Epidermal melanocyte (primary cell): ENCODE measurements at regions not wholly inside any gene's neighbourhood (a gene's known extent, or its start where the extent isn't known, plus 50 kb on each side); places are given as distances from the start of the nearest gene placed in this dataset.

ENCODE experiments used
- DNase-seq: peaks from one replicate; pipeline ENCODE4 v3.0.0; 2011; ENCODE audit warnings: low spot score; ENCODE audit not compliant: insufficient read length

DNA sequence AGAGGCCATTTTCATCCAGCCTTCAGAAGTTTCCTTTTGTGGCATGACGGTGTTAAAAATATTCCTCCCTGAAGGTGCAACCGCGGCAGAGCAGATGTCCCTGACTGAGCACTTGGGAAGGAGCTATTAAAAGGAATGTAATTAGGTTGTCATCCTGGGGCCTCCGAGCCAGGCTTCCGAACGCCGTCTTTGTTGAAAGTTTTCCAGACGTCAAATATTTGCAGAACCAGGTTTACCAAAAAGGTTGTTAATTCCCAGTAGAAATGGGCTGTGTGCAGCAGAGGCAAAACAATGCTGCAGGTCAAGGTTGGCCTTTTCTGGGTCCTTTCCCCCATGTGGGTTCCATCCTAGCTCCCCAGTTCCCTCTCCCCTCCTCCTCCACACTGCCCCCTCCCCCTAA lies 88.8 kb upstream of the CALM2 start:
- no peak for DNase-seq

DNA sequence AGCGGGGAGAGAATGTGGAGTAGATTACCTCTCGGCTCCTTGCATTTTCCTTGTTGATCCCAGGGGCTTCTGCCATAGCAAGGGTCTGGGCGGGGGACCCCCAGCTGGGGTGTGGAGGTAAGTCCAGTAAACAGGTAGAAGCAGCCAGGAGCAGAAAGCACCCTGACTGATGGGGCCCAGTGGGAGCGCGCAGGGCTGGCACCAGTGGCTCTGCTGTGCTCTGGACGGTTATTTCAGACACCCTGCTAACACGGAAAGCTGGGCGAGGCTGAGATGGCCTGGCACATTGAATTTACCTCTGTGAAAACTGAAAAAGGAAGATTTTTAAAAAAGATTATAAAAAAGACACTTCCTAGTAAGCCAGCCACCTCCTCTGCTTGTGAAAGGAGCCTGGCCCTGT lies 88.4 kb upstream of the CALM2 start:
- no peak for DNase-seq

DNA sequence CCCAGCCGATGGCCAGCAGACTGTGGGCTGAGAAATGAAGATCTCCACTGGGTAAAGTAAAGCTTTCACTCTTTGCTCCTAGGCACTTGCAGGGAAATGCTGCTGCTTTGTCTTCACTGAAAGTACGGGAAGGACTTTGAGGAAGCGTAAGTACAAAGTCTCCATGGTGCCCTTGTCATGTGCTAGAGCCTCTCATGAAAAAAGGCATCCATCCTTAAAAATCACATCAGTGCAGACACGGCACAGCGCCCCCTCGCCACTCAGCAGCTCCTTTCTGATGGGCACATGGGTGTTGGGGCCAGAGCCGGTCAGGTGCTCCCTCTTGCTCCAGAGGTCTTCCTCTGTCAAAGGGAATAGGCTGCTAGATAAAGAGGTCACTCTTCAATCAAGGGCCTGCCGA lies 87.8 kb upstream of the CALM2 start:
- no peak for DNase-seq

DNA sequence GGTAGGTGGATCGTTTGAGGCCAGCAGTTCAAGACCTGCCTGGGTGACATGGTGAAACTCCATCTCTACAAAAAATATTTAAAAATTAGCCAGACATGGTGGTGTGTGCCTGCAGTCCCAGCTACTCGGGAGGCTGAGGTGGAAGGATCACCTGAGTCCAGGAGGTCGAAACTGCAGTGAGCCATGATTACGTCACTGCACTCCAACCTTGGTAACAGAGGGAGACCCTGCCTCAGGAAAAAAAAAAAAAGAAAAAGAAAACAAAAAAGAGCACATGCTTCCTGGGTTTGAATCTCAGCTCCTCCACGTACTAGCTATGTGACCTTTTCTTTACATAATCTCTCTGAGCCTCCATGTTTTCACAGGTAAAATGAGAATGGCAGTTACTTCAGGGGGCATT lies 86.3 kb upstream of the CALM2 start:
- DNase-seq: no peak

DNA sequence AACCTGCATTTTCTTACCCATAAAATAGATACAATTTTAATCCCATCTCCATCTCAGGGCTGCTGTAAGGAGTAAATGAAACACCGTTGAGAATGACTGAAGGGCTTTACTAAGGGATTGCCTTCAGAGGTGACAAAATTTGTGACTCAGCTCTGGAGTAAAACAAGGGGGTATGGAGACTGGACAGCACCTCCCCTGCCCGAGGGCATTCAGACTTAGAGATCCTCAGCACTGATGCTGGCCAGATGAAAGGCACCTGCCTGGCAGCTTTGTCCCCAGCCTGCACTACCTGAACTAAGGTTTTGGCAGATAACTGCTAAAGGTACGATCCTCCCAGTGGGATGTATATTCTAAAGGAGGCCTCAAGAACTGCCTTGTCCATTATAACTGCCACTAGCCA lies 84.7 kb upstream of the CALM2 start:
- no peak for DNase-seq

DNA sequence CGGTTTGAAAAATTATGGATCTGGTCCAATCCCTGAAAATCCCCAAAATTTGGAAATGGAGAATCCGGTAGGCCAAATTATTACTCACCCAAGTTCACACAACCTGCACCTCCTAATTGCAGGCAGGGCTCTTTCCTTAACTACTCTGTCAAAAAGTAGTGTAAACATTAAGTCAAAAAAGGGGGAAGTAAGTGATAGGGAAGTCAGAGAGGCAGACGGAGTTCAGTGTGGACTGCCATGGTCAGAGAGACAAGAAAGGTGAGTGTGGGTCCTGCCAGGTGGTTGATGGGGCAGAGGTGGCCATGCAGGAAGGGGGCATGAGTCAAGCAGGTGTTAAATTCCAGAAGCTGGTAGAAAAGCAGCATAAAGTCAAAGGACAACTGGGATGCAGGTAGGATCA lies 83.5 kb upstream of the CALM2 start:
- no peak for DNase-seq

DNA sequence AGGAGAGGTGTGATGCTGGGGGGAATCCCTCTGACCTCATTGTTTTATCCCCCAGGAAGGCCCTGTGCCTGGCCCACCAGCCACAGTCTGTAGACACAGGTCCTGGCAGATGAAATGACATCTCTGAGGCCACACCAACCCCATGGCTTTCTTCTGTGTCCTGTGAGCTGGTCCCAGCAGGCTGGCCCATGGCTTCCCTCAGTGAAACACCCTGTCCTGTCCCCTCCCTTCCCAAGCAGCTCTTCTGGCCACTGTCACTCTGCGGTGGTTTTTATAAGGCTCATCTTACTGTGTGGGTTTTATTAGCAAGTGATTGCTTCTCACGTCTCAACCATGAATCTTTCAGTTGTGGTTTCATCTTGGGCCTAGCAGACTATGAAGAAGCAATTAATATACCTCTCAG lies 81.6 kb upstream of the CALM2 start:
- no peak for DNase-seq

DNA sequence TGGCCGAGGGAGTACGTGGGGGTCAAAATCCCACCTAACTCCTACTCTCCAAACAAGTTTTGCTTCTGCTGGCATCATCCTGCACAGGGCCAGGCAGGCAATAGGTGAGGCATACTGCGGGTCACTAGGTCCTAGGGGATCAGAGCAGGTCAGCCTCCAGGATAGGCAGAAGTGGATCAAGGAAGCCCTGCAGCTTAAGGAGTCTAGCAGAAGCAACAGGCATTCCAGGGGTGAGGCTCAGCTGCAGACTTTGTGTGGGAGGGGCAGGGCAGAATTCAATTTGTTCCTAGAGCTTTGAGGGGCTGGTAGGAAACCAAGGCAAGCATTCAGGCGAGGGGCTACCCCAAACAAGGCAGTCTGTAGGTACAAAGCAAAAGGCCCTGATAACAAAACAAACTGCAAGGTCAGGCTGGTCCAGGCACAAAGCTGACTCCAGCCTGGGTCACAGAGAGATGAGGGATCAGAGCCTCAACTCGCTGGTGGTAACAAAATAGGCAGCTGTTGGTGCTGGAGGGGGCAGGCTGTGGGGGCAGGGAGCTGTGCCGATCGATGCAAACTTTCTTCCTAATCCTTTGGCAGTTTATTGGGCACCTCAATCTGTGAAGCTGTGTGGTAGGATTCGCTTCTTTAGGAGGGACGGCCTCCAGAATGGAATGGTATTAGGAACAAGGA lies 80.2 kb upstream of the CALM2 start:
- no peak for DNase-seq

DNA sequence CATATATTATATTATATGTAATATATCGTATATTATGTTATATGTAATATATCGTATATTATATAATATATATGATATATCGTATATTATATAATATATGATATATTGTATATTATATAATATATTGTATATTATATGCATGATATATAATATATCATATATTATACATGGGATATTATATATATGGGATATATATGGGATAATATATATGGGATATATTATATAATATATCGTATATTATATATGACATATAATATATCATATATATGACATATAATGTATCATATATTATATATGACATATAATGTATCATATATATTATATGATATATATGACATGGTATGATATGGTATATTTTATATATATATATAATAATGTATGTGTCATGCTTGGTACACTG lies 79.5 kb upstream of the CALM2 start:
- DNase-seq: no peak

DNA sequence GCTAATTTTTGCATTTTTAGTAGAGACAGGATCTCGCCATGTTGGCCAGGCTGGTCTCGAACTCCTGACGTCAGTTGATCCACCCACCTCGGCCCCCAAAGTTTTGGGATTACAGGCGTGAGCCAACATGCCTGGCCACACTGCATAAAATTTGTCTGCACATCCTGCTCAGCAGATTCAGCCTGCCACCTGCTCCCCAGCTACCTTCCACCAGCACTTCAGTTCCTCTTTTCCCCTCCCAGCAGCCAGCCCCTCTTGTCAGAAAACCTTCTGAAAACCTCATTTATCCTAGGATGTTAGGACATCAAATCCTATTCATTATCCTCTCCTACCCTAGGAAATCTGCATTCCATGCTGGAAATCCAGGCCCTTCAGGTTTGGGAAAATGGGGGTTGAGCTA lies 78.2 kb upstream of the CALM2 start:
- no peak for DNase-seq

DNA sequence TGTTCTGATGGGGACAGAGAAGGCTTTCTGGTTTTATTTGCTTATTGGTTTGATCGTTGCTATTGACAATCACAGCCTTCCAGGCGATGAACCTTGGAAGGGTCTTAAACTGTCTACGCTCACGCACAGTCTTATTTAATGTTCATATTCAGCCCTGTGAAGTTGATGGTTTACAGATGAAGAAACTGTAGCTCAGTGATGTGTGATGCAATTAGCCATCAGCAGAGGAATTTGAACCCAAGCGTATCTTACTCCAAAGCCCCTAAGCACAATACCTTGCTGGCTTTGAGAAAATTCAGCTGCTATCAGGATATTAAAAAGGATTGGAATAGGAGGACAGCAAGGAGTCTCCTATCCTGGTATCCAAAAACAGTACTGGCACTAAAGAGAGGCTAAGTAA lies 77.1 kb upstream of the CALM2 start:
- no peak for DNase-seq

DNA sequence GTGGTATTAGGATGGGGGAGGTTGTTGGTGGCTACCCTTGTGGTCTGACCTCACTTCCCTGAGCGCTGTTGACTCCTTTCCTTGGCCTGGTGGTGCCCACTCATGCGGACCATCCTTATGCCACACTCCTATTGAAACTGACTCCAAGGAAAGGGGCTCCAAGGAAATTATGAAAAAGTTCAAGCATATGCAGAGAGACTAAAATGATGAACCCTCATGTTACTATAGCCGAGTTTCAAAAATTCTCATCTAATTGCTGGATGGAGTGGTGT lies 75.0 kb upstream of the CALM2 start:
- no peak for DNase-seq

DNA sequence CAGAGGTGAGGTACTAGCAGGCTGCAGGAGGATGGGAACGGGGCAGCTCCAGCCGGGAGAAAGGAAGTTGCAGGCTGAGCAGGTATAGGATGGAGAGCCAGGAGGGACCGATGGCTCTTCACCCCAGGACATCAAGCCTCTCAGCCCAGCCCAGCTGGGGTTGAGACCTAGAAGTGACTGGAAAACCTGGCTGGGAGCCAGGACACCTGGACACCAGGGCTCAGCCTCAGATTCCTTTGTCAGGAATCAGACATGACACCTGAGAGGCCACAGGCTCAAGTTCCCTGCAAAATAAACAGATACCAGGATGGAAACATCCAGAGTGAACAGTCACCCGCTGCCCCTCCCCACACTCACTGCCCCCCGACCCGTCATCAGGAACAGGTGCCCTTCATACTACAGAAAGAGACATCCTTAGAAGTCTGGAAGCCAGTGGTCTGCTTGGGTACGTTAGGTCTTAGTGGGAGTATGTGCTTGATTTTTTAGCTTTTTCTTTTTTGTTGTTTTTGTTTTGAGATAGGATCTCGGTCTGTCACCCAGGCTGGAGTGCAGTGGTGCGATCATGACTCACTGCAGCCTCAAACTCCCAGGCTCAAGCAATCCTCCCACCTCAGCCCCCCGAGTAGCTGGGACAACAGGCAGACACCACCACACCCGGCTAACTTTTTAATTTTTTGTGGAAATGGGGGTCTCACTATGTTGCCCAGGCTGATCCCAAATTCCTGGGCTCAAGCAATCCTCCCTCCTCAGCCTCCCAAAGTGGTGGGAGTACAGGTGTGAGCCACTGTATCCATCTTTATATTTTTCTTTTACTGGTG lies 74.5 kb upstream of the CALM2 start:
- DNase-seq: no peak

DNA sequence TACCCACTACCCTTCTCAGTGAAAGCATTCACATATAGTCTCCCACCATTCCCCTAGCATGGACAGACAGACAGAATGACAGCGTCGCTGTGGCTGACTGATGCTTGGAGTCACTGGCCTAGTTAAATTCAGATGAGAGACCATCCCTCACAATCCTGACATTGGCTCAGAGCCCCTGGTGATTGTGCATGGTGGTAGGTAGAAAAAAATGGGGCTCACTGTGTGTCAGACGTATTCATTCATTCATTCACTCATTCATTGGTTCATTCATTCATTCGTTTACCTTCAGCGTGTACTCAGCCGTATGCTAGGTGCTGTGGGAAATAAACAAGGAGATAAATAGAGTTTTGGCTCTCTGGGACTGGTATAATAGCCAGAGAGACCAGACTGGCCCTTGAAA lies 73.6 kb upstream of the CALM2 start:
- DNase-seq: no peak

DNA sequence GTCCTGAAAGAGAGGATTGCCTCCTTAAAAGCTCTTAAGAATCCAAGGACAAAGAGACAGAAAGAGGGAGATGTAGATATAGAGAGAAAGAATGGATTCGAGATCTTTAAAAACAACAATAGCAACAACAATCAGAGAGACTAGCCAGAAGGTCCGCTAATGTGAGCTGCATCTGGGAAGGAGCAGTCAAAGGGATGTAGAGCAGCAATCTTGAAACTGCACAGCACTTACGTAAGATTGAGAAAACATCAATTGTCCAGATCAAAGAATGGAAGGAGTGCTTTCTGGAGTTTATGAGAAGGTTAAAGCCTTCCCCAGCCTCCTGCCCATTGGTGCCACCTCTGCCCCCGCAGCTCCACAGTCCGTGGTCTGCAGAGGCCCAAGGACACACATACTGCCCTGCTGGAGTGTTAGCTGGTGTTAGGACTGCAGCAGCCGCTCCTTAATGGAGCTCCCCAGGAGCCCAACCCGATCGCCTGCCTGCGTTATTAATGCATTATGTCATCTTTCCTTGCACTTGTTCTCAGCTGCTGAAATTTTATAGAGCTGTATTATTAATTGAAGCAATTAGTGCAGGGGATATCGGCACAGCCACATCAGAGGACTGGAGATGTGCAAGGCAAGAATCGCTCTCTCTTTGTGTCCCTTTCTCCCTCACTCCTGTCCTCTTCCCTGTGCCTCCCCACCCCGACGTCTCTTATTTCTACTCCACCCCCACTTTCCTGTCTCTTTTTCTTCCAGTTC lies 73.0 kb upstream of the CALM2 start:
- no peak for DNase-seq

DNA sequence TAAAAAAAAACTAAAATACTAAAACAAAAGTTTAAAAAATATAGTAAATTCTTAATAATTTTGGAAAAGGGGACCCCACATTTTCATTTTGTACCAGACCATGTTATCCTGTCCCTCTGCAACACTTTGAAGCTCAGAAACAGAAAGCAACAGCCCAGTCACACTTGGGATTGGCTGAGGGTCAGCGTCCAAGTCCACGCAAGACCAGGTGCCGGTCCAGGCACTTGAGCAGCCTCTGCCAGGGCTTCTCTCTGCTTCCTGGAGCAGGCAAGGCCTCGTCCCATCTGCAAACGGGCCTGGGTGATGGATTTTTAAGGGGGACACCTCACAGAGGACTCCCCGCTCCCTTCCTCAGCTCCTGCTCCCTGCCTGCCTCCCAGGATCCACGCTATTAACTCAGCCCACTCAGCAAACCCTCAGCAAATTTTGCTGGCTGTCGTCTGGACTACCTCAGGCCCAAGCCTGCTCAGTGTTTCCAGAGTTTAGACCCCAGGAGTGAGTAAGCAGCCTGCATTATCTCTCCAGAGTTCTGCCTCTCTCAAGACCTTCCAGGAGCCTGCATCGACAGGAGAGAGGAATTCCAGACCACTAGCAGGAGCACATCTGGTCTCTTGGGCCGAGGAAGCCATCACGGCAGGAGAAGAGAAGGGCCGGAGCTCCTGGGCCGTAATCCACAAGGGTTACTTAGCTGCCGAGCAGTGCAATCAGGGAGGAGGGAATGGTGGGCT lies 67.4 kb upstream of the CALM2 start:
- no peak for DNase-seq

DNA sequence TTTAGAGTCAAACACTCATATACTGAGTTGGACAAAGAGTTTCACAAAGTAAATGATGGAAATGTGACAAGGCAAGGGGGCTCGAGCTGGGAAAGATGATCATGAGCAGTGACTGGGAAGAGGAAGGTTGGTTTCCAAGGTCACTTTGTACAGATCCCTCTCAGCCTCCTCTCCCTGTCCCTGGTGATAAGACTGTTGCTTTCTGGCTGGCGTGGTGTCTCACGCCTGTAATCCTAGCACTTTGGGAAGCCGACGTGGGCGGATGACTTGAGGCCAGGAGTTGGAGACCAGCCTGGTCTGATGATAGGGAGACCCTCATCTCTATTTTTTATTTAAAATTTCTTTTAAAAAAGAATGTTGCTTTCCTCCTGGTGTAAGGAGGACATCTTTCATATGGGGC lies 65.4 kb upstream of the CALM2 start:
- DNase-seq: no peak

DNA sequence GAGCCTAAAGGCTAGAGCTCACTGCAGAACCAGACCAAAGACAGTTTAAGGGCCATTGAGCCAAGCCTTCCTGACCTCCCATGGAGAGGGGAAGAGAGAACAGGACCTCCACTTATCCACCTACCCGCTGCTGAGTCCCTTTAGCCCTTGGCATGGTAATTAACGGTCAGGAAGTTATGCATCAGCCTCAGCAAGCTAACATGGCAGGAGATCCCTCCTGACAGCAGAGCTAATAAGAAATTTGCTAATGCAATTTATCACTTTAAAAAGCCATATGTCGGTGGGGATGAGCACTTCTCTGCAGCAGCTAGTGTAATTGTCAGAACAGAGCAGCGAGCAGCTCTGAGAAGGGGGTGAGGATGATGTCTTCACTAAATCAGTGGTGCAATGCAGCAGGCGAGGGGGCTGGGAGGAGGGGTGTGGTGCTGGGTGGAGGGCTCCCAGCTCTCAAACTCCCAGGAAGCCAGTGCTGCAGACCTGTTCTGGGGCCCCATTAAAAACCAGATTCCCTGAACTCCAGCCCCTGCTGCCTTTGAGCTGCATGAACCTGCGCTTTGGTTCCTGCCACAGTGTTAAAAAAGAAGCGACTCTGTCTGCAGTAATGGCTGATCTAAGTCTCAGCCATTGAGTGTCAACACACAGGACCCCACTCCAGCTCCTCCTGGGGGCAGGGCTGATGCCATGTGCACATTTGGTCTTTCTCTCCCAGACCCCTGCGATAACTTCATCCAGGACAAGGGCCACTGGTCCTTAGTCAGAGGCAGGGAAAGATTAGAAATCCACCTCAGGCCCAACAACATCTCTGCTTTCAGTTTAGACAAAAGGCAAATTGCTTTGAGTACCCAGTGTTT lies 63.0 kb upstream of the CALM2 start:
- DNase-seq: no peak

DNA sequence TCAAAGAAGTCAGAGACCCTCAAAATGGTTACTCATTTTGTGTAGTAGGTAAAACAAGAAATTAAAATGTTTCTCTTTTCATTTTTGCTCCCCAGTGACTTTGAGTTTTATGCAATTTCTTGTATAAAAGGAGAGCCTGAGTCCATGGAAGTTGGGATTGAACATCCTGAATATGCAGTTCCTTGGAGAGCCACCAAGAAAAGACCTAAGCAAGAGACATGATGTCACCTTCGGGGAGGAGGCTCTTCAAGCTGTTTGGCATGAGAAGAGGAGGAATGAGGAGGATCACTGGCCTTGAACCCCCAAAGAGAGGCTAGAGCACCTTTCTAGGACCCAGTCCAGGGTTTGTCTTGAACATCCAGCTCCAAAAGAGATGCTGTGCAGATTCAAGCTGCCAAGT lies 62.3 kb upstream of the CALM2 start:
- no peak for DNase-seq

DNA sequence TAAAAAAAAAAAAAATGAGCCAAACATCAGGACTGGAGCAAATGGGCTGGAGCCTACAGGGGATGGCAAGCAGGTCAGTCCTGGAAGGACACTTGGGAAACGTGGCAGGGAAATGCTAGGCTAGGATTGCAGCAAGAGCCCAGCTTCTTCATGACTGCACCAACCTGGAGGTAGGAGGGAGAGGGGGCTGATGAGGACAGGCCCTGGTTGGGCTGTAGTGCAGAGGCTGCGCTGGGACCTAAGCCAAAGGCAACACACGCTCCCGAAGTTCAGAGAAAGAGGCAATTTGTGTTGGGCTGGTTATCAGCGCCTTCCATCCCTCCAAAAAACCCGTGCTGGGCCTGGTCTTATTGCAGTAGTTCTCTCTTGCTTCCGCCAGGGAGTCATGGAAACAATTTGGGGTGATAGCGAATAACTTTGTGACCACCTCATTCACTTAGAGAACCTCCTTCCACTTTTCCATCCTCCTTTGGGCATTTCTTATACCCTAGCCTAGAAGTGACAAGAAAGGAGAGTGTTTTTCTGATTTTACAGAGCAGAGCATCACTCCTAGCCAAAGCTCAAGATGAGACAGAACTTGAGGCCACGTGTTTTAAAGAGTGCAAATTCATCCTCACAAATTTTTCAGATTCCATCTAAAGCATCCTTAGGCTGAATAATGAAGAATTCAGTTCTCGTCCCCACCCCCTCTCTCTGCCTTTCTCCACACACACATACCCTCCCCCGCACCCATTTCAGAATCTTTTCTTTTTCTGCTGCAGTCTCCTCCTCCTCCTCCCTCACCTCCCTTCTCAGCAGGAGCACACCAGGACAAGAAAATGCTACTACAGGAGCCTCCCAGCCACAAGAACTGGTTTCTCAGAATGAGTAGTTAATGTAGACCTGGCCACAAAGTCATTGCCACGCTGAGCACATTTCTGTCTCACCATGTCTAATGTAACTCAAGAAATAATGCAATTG lies 61.3 kb upstream of the CALM2 start:
- DNase-seq: no peak
